ENCODE measurements at regions not wholly inside any gene's neighbourhood (a gene's known extent, or its start where the extent isn't known, plus 50 kb on each side); places are given as distances from the start of the nearest gene placed in this dataset.

DNA sequence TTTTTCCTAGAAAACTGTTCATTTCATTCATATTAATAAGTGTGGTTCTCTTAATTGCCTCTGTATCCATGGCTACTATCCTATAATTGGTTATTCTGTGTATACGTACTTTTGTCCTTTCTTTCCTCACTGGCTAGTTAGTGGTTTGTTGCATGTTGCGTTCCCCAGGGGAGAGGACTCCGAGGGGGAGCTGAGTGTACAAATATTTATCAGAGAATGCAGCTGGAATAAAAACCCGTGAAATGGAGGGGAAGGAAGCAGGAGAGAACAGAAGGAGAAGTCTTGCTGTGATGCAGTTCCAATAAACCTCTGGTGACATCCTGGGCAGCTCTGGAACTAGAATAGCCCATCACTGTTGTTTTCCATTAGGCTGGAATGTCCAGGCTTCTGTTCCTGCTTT is 117.1 kb upstream of the RGS6 start:
- intact Hi-C loops (cut with micrococcal nuclease): no loop called here
- no peak overlapping the region for H3K27ac Mint-ChIP-seq

DNA sequence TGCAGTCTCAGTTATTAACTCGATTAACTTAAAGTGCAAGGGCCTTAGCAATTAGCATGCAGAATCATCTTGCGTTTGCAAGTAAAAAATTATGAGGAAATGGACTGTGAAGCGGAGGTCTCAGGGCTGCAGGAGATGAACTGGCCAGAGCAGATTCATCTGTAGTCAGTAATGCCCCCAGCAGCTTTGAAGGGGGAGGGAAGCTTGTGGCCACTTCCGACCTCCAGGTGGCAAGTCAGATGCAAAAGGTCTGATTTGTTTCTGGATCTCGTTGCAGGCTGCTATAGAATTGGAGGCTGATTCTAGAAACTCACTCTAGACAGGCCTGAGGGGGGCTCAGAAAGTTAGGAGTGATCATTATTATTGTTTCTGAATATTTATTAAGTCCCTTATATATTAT is 107.4 kb upstream of the RGS6 start:
- Mint-ChIP-seq H3K9me3 (no peaks in the 10 kb centered on the region), H3K27me3 (ENCODE audit: low read depth) (peaks cover 16% of the 10 kb centered on the region), H3K36me3 (ENCODE audit: low read depth) (no peaks in the 10 kb centered on the region), H3K4me3 (no peak overlapping the region), H3K4me1 (ENCODE audit: low read depth) (no peaks in the 10 kb centered on the region), H3K27ac (no peak overlapping the region)
- CTCF ChIA-PET: no interaction called here
- intact Hi-C loops (cut with micrococcal nuclease): no loop called here
- no peak for DNase-seq

More for the DNA sequence above, 117.1 kb upstream of the RGS6 start:
- CTCF ChIA-PET: no interaction called here
- no peaks in the 10 kb centered on the region for H3K36me3 Mint-ChIP-seq (ENCODE audit: low read depth)
- H3K27me3 Mint-ChIP-seq (ENCODE audit: low read depth): peaks cover 8% of the 10 kb centered on the region
- H3K4me3 Mint-ChIP-seq: no peak overlapping the region
- no peaks in the 10 kb centered on the region for H3K9me3 Mint-ChIP-seq
- no peak for DNase-seq
- no peaks in the 10 kb centered on the region for H3K4me1 Mint-ChIP-seq (ENCODE audit: low read depth)

DNA sequence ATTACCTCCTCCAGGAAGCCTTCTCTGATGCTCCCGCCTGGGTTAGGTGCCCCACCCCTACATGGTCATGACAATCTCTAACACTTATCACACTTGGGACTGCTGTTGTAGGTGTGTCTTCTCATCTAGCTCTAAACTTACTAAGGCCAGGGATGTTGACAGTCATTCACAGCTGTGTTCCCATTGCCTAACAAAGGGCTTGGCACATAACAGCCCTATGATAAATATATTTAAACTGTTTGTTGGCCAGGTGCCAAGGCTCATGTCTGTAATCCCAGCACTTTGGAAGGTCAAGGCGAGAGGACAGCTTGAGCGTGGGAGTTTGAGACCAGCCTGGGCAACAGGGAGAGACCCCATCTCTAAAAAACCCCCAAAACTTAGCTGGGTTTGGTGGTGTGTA is 98.8 kb upstream of the RGS6 start:
- intact Hi-C loops (cut with micrococcal nuclease): no loop called here
- H3K27me3 Mint-ChIP-seq (ENCODE audit: low read depth): peaks cover 3% of the 10 kb centered on the region

DNA sequence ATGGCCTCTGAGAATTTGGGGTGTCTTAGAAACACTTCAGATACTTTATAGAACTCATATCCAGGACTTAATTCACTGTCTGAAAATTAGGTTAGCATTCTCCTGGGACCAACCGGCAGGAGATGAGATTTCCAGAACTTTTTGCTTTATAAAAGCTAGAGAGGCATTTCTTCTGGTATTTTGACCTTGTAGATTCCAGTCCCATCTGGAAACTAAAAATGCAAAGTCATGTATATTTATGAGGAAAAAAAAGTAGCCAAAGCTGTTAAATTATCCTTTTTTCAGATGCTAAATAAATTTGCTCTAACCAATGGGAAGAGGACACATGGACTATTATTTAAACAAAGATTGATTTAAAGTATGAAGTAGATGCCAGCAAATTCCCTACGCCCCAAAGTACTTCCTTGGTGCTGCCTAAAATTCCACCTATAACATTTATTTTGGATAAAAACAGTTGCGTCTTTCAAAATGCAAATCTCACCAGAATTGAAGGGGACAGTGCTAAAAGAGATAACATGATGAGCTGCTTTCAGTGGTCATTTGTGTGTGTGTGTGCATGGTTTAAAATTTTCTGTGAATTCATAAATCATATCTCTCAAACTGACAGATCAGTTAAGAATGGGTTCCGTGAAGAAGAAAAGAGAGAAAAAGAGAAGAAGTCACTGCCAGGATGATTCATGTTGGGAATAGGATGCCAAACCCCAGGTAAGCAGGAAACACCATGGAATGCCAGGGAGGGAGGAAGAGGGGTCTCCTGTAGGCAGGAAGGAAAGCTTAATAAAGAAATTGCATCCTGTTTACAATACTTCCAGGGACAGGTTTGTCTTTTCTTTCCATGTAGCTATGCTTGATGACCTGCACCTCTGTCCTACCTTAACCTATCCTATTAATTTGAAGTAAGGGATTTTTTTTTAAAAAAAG is 97.7 kb upstream of the RGS6 start:
- Mint-ChIP-seq H3K9me3 (peaks cover 7% of the 10 kb centered on the region), H3K27ac (no peak overlapping the region), H3K36me3 (ENCODE audit: low read depth) (no peaks in the 10 kb centered on the region), H3K4me3 (no peak overlapping the region), H3K4me1 (ENCODE audit: low read depth) (no peaks in the 10 kb centered on the region), H3K27me3 (ENCODE audit: low read depth) (peaks cover 6% of the 10 kb centered on the region)
- intact Hi-C loops (cut with micrococcal nuclease): no loop called here
- CTCF ChIA-PET: no interaction called here
- no peak for DNase-seq

More for the DNA sequence above, 98.8 kb upstream of the RGS6 start:
- CTCF ChIA-PET: no interaction called here
- H3K36me3 Mint-ChIP-seq (ENCODE audit: low read depth): no peaks in the 10 kb centered on the region
- peaks cover 7% of the 10 kb centered on the region for H3K9me3 Mint-ChIP-seq
- no peak overlapping the region for H3K27ac Mint-ChIP-seq
- no peak for DNase-seq
- H3K4me1 Mint-ChIP-seq (ENCODE audit: low read depth): no peaks in the 10 kb centered on the region
- H3K4me3 Mint-ChIP-seq: no peak overlapping the region

DNA sequence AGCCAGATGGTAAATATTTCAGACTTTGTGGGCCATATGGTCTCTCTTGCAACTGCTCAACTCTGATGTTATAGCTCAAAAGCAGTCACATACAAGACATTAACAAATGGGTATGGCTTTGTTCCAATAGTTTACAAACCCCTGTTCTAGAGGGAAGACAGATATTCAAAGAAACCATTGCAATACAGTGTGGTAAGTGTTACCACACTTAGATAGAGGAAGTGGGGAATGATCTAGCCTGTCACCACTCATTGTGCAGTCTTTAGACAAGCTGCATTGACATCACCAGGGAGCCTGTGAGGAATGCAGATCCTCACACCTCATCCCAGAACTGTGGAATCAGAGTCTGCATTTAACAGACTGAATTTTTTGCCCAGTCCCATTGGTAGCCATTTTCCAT is 80.0 kb upstream of the RGS6 start:
- no peak for DNase-seq
- H3K9me3 Mint-ChIP-seq: peaks cover 4% of the 10 kb centered on the region
- peaks cover 1% of the 10 kb centered on the region for H3K36me3 Mint-ChIP-seq (ENCODE audit: low read depth)
- H3K4me3 Mint-ChIP-seq: no peak overlapping the region
- CTCF ChIA-PET: no interaction called here
- no peak overlapping the region for H3K27ac Mint-ChIP-seq
- intact Hi-C loops (cut with micrococcal nuclease): loop anchor here (10.0 kb wide), 1 partner anchor 97 kb away; no protein-coding TSS in a partner anchor
- peaks cover 4% of the 10 kb centered on the region for H3K4me1 Mint-ChIP-seq (ENCODE audit: low read depth)
- peaks cover 31% of the 10 kb centered on the region for H3K27me3 Mint-ChIP-seq (ENCODE audit: low read depth)

DNA sequence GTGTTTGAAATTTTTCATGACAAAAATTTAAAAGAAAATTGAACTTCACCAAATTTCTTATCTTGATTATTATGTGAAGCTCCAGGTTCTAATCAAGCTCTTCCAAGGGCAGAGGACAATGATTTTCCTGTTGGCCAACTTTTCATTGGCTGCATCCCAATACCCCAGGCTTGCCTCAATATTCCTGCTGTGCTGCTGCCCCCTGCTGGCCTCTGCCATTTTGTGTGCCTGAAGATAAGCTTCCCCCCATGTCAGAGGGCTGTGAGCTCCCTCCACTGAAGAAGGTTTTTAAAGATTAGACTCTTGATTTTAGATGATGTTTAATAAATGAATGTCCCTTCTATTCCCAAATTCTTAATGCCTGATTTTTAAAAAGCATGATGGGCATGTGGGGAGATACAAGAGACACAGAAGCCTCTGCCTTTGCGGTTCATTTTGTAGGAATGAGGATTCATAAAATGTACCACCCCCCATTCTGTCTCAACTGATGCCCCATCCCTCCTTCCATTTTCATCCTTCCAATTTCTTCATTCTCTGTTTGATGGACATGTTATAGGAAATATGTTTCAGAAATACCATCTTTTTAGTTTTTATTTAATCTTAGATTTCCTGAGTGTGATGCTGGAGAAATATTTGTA is 76.7 kb upstream of the RGS6 start:
- DNase-seq: peak; percentile 76
- CTCF ChIA-PET: interaction anchor here (0.5 to 2.6 kb wide), 12 partner anchors 9 to 1649 kb away, joined by 3 to 11 read pairs (median 5); no protein-coding TSS in a partner anchor
- peaks cover 48% of the 10 kb centered on the region for H3K27me3 Mint-ChIP-seq (ENCODE audit: low read depth)

DNA sequence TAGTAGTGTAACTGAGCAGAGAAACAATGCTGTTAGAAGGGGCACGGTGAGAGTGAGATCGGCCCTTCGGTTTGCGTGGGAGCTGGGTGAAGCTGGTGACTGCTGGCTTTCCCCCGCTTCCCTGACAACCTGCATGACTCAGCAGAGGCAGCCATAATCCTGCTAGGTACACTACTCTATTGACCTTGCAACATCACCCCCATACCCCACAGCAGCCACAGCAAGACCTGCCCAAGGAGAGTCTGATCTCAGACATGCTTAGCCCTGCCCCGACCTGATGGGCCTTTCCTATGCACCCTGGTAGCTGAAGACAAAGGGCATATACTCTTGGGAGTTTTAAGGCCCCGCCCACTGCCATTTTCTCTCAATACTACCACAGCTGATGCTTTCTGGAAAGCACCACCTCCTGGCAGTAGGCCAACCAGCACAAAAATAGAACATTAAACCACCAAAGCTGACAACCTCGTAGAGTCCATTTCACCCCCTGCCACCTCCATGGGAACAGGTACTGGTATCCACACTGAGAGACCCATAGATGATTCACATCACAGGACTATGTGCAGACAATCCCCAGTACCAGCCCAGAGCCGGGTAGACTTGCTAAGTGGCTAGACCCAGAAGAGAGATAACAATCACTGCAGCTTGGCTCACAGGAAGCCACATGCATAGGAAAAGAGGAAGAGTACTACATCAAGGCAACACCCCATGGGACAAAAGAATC is 75.9 kb upstream of the RGS6 start:
- DNase-seq: peak; percentile 27
- H3K36me3 Mint-ChIP-seq (ENCODE audit: low read depth): no peaks in the 10 kb centered on the region
- H3K9me3 Mint-ChIP-seq: peaks cover 2% of the 10 kb centered on the region
- CTCF ChIA-PET: interaction anchor here (0.6 to 2.6 kb wide), 4 partner anchors 17 to 718 kb away, joined by 5 to 11 read pairs (median 6); no protein-coding TSS in a partner anchor
- H3K4me3 Mint-ChIP-seq: no peak overlapping the region
- no peak overlapping the region for H3K27ac Mint-ChIP-seq
- intact Hi-C loops (cut with micrococcal nuclease): loop anchor here (5.0 to 10.0 kb wide), 3 partner anchors 102 to 534 kb away; partner anchors contain the start of gene SIPA1L1
- H3K27me3 Mint-ChIP-seq (ENCODE audit: low read depth): peaks cover 51% of the 10 kb centered on the region
- H3K4me1 Mint-ChIP-seq (ENCODE audit: low read depth): peaks cover 4% of the 10 kb centered on the region

More for the DNA sequence above, 76.7 kb upstream of the RGS6 start:
- Mint-ChIP-seq H3K27ac (no peak overlapping the region), H3K4me1 (ENCODE audit: low read depth) (peaks cover 4% of the 10 kb centered on the region), H3K9me3 (peaks cover 2% of the 10 kb centered on the region), H3K4me3 (no peak overlapping the region), H3K36me3 (ENCODE audit: low read depth) (no peaks in the 10 kb centered on the region)
- intact Hi-C loops (cut with micrococcal nuclease): loop anchor here (1.0 to 10.0 kb wide), 4 partner anchors 101 to 716 kb away; partner anchors contain the start of gene SIPA1L1

DNA sequence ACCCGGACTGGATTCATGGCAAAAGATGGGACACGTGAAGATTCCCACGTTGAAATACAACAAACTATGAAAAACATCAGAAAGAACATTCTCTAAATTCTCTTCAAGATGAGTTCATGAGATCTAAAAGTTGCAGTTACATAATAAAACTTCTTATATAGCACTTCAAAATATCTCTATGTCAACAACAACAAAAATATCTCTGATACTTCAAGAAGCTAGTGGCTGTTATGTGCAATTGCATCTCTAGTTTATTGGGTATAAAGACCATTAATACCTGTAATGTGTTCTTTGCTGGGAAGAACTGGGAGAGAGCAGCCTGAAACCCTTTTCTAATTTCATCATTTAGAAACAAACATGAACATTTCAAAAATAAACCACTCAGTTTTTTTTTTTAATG is 69.2 kb upstream of the RGS6 start:
- intact Hi-C loops (cut with micrococcal nuclease): no loop called here
- Mint-ChIP-seq H3K27ac (no peak overlapping the region), H3K4me3 (no peak overlapping the region), H3K9me3 (no peaks in the 10 kb centered on the region), H3K27me3 (ENCODE audit: low read depth) (peaks cover 22% of the 10 kb centered on the region), H3K36me3 (ENCODE audit: low read depth) (no peaks in the 10 kb centered on the region), H3K4me1 (ENCODE audit: low read depth) (no peaks in the 10 kb centered on the region)
- DNase-seq: no peak
- CTCF ChIA-PET: interaction anchor here (0.9 kb wide), 1 partner anchor 24 kb away, joined by 5 read pairs; no protein-coding TSS in a partner anchor

DNA sequence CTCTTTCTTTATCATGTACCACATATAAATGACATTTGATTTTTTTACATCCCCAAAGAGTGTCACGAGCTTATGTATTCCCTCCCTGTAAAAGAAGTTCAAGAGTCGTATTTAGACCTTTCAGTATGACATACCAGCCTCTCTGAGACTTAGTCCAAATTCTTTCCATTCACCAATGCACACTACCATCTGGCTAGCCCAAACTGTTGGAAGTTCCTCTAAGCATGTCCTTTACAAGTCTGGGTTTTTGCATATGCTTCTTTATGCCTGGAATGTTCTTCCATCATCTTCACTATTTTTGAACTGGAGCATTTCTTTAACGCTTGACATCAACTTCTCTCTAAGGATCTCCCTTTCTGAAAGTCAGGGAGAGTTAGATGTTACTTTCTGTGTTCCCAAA is 68.5 kb upstream of the RGS6 start:
- Mint-ChIP-seq H3K9me3 (no peaks in the 10 kb centered on the region), H3K27me3 (ENCODE audit: low read depth) (peaks cover 19% of the 10 kb centered on the region), H3K4me3 (no peak overlapping the region), H3K27ac (no peak overlapping the region), H3K4me1 (ENCODE audit: low read depth) (no peaks in the 10 kb centered on the region), H3K36me3 (ENCODE audit: low read depth) (no peaks in the 10 kb centered on the region)
- intact Hi-C loops (cut with micrococcal nuclease): no loop called here
- no peak for DNase-seq
- CTCF ChIA-PET: interaction anchor here (1.6 kb wide), 1 partner anchor 9 kb away, joined by 7 read pairs; no protein-coding TSS in a partner anchor
